Kidney (tissue), 13 donors: ENCODE measurements at regions not wholly inside any gene's neighbourhood (a gene's known extent, or its start where the extent isn't known, plus 50 kb on each side); places are given as distances from the start of the nearest gene placed in this dataset.

Experiments used
- DNase-seq, 5 donors: peaks; one replicate each; pipeline ENCODE4 v3.0.0-alpha.2; 2013 to 2020
- FAIRE-seq: peaks from 2 replicates; lab custom pipeline; 2012; peaks lifted over from hg19 to GRCh38; lab: Jason Lieb, UNC
- H3K27ac ChIP-seq, 2 donors: one replicate each; pipeline ENCODE4 v1.7.0; 2013; ENCODE audit warnings: low read depth in 2 of 2, low read length in 2 of 2, inconsistent platforms in 1 of 2
- H3K27me3 ChIP-seq: one replicate; pipeline ENCODE4 v1.7.1; 2013; ENCODE audit warnings: low read length, inconsistent platforms; ENCODE audit not compliant: control insufficient read depth, insufficient read depth
- H3K36me3 ChIP-seq, 3 donors: one replicate each; pipeline versions ENCODE4 v1.7.0 to v1.7.1; 2013; ENCODE audit warnings: low read length in 3 of 3, control low read depth in 1 of 3, inconsistent platforms in 1 of 3; ENCODE audit not compliant: insufficient read depth in 3 of 3, control insufficient read depth in 2 of 3
- H3K4me1 ChIP-seq, 3 donors: one replicate each; pipeline versions ENCODE4 v1.7.0 to v1.7.1; 2013; ENCODE audit warnings: low read length in 3 of 3, inconsistent platforms in 1 of 3, low read depth in 1 of 3; ENCODE audit not compliant: control insufficient read depth in 2 of 3, insufficient read depth in 2 of 3
- H3K4me3 ChIP-seq, 3 donors: one replicate each; pipeline versions ENCODE4 v1.7.0 to v1.8.1; 2013; ENCODE audit warnings: low read length in 3 of 3, control low read depth in 1 of 3, inconsistent platforms in 1 of 3
- H3K9ac ChIP-seq, 3 donors: one replicate each; pipeline versions ENCODE4 v1.7.0 to v1.7.1; 2013; ENCODE audit warnings: low read length in 3 of 3, control low read depth in 1 of 3, inconsistent platforms in 1 of 3
- H3K9me3 ChIP-seq, 3 donors: one replicate each; pipeline versions ENCODE4 v1.7.0 to v1.7.1; 2013; ENCODE audit warnings: low read length in 3 of 3, control low read depth in 1 of 3, inconsistent platforms in 1 of 3; ENCODE audit not compliant: control insufficient read depth in 2 of 3, insufficient read depth in 1 of 3
- CTCF ChIP-seq: IDR thresholded peaks from 3 replicates; pipeline ENCODE4 v1.5.1; 2012; ENCODE audit warnings: mild to moderate bottlenecking, moderate library complexity, borderline replicate concordance; ENCODE audit not compliant: insufficient read depth; ENCODE audit errors: extremely low read depth
- intact Hi-C: fragments of 100-400 bp; cut with DNase I; formaldehyde crosslinking; loops from one replicate; pipeline ENCODE4 v1.11.1; 2022
- donor health status: control.
- donor health status: control.
- donor health status: control.
- donor health status: control.
- donor health status: control.
- donor health status: DM: yes; HTN: yes; CAD: no.
- donor health status: Normal renal cell carcinoma (clear cell type).

GRCh38 chr15:37789881-37790280 lies 144.6 kb upstream of the TMCO5A start:
- Histone ChIP-seq H3K4me3 (no peak overlapping the region), H3K36me3 (no peaks in the 10 kb centered on the region), H3K27me3 (no peaks in the 10 kb centered on the region), H3K27ac (no peak overlapping the region), H3K9ac (no peak overlapping the region), H3K9me3 (no peaks in the 10 kb centered on the region), H3K4me1 (no peaks in the 10 kb centered on the region)
- intact Hi-C loops = no loop called here
- no peak for TF ChIP-seq CTCF
- DNase-seq (no peak), FAIRE-seq (no peak)

GRCh38 chr15:37791693-37792092 lies 142.7 kb upstream of the TMCO5A start:
- intact Hi-C loops = no loop called here
- no peaks in the 10 kb centered on the region for H3K4me1 ChIP-seq
- TF ChIP-seq CTCF = no peak
- no peak overlapping the region for H3K9ac ChIP-seq
- FAIRE-seq (no peak), DNase-seq (no peak)
- no peaks in the 10 kb centered on the region for H3K9me3 ChIP-seq
- no peak overlapping the region for H3K27ac ChIP-seq
- H3K4me3 ChIP-seq = no peak overlapping the region
- no peaks in the 10 kb centered on the region for H3K36me3 ChIP-seq
- H3K27me3 ChIP-seq = no peaks in the 10 kb centered on the region

- H3K4me3 ChIP-seq = no peak overlapping the region
- H3K36me3 ChIP-seq = no peaks in the 10 kb centered on the region
- no peak overlapping the region for H3K9ac ChIP-seq
- intact Hi-C loops = no loop called here
- no peaks in the 10 kb centered on the region for H3K27me3 ChIP-seq
- FAIRE-seq (no peak), DNase-seq (no peak)
- H3K27ac ChIP-seq = no peak overlapping the region
- TF ChIP-seq CTCF = no peak
- no peaks in the 10 kb centered on the region for H3K4me1 ChIP-seq
- no peaks in the 10 kb centered on the region for H3K9me3 ChIP-seq
Measured at GRCh38 chr15:37792351-37792750, 142.1 kb upstream of the TMCO5A start.

- no peak overlapping the region for H3K9ac ChIP-seq
- no peak overlapping the region for H3K27ac ChIP-seq
- intact Hi-C loops = no loop called here
- H3K4me1 ChIP-seq = no peaks in the 10 kb centered on the region
- peak in 1 of 5 donors; percentile 25 for DNase-seq
- no peak for TF ChIP-seq CTCF
- no peak overlapping the region for H3K4me3 ChIP-seq
- no peaks in the 10 kb centered on the region for H3K9me3 ChIP-seq
- no peaks in the 10 kb centered on the region for H3K27me3 ChIP-seq
- FAIRE-seq = no peak
- no peaks in the 10 kb centered on the region for H3K36me3 ChIP-seq
Measured at GRCh38 chr15:37793851-37794250, 140.6 kb upstream of the TMCO5A start.
